ENCODE measurements at regions not wholly inside any gene's neighbourhood (a gene's known extent, or its start where the extent isn't known, plus 50 kb on each side); places are given as distances from the start of the nearest gene placed in this dataset.

DNA sequence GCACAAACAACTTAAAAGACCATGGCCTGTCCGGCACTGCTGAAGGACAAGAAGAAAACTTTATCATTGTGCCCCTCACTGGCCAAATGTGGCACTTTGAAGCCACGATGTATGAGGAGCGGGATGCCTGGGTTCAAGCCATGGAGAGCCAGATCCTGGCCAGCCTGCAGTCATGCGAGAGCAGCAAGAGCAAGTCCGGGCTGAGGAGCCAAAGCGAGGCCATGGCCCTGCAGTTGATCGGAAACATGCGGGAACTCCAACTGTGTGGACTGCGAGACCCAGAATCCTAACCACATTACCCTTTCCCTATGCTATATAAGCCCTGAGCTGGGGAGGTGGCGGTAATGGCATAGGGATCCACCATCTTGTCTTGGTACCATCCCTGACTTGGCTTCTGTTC, 497.9 kb downstream of the ANXA1 start:
- no peaks in the 10 kb centered on the region for H3K36me3 Mint-ChIP-seq (ENCODE audit: low read depth)

DNA sequence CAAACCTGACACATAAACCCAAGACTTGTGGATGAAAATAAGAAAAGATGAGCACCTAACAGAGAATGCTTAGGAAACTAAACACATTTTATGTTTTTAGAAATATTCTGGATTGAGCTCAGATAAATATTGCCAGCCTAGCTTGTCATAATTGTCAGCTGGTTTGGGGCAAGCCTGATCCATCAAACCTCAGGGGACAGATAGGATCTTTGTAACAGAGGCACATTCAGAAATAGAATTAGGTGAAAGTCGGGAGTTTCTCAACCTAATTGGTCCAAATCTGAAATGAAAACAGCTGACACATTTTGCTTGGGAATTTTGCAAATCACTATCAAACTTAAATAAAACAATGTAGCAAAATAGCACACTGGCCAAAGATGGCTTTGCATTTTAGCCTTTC, 503.7 kb downstream of the ANXA1 start:
- TF ChIP-seq, protein P1, sequence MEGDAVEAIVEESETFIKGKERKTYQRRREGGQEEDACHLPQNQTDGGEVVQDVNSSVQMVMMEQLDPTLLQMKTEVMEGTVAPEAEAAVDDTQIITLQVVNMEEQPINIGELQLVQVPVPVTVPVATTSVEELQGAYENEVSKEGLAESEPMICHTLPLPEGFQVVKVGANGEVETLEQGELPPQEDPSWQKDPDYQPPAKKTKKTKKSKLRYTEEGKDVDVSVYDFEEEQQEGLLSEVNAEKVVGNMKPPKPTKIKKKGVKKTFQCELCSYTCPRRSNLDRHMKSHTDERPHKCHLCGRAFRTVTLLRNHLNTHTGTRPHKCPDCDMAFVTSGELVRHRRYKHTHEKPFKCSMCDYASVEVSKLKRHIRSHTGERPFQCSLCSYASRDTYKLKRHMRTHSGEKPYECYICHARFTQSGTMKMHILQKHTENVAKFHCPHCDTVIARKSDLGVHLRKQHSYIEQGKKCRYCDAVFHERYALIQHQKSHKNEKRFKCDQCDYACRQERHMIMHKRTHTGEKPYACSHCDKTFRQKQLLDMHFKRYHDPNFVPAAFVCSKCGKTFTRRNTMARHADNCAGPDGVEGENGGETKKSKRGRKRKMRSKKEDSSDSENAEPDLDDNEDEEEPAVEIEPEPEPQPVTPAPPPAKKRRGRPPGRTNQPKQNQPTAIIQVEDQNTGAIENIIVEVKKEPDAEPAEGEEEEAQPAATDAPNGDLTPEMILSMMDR (IDR thresholded peaks at IDR 0.05): no peak
- DNase-seq: no peak
- Mint-ChIP-seq H3K4me3 (no peak overlapping the region), H3K36me3 (ENCODE audit: low read depth) (no peaks in the 10 kb centered on the region), H3K27ac (no peak overlapping the region), H3K27me3 (ENCODE audit: low read depth, poor library complexity) (no peaks in the 10 kb centered on the region), H3K4me1 (peaks cover 19% of the 10 kb centered on the region), H3K9me3 (no peaks in the 10 kb centered on the region)

More for the DNA sequence above, 497.9 kb downstream of the ANXA1 start:
- Mint-ChIP-seq H3K27me3 (ENCODE audit: low read depth, poor library complexity) (no peaks in the 10 kb centered on the region), H3K4me3 (no peak overlapping the region), H3K27ac (no peak overlapping the region), H3K9me3 (no peaks in the 10 kb centered on the region), H3K4me1 (peaks cover 6% of the 10 kb centered on the region)
- TF ChIP-seq, protein P1 (IDR thresholded peaks at IDR 0.05): no peak
- no peak for DNase-seq

DNA sequence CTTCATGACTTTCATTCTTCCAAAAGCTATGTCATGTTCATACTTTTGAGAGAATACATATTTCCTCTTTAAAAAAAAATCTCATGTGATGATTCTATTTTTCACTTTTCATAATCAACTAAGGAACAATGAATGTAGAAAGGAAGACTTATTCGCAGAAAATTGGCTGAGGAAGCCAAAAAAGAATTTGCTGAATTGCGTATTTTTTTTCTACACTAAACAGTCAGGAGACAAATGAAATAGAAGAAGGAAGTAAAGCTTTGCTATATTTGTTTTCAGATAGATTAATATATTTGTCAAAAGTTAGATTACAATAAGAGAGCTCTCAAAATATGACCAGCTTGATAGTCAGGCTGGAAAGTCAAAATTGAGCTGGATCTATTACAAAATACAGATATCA, 504.2 kb downstream of the ANXA1 start:
- H3K4me3 Mint-ChIP-seq: no peak overlapping the region
- no peak for DNase-seq
- H3K4me1 Mint-ChIP-seq: peaks cover 22% of the 10 kb centered on the region
- no peaks in the 10 kb centered on the region for H3K27me3 Mint-ChIP-seq (ENCODE audit: low read depth, poor library complexity)
- H3K9me3 Mint-ChIP-seq: no peaks in the 10 kb centered on the region
- no peaks in the 10 kb centered on the region for H3K36me3 Mint-ChIP-seq (ENCODE audit: low read depth)
- no peak overlapping the region for H3K27ac Mint-ChIP-seq
- TF ChIP-seq, protein P1 (IDR thresholded peaks at IDR 0.05): no peak

DNA sequence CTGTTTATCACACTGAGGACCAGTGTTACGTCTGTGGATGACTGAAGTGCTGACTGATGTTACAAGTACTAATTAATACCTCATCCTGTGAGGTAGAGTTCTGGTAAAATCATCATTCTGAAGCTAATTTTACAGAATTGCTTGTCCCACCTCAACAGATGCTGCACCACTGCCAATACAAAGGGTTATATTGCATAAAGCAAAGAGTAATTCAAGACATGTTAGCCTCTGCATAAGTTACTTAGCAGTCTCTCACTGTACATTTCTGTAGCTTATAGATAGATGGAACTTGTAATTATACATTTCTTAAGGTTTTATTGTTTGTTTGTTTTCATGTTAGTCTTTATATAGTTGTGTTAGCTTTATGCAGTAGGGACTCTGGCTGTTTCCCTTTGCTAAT, 513.6 kb downstream of the ANXA1 start:
- TF ChIP-seq, protein P1 (IDR thresholded peaks at IDR 0.05): no peak
- Mint-ChIP-seq H3K27me3 (ENCODE audit: low read depth, poor library complexity) (no peaks in the 10 kb centered on the region), H3K9me3 (no peaks in the 10 kb centered on the region), H3K4me1 (peaks cover 10% of the 10 kb centered on the region), H3K36me3 (ENCODE audit: low read depth) (no peaks in the 10 kb centered on the region), H3K4me3 (no peak overlapping the region), H3K27ac (no peak overlapping the region)
- no peak for DNase-seq

GRCh38 chr9:73667749-73668148, 516.1 kb downstream of the ANXA1 start:
- no peaks in the 10 kb centered on the region for H3K9me3 Mint-ChIP-seq
- no peak for DNase-seq
- TF ChIP-seq, protein P1 (IDR thresholded peaks at IDR 0.05): no peak
- H3K36me3 Mint-ChIP-seq (ENCODE audit: low read depth): no peaks in the 10 kb centered on the region
- no peaks in the 10 kb centered on the region for H3K4me1 Mint-ChIP-seq
- no peaks in the 10 kb centered on the region for H3K27me3 Mint-ChIP-seq (ENCODE audit: low read depth, poor library complexity)
- no peak overlapping the region for H3K27ac Mint-ChIP-seq
- no peak overlapping the region for H3K4me3 Mint-ChIP-seq

GRCh38 chr9:73680831-73681230, 529.2 kb downstream of the ANXA1 start:
- TF ChIP-seq, protein P1 (IDR thresholded peaks at IDR 0.05): no peak
- no peak overlapping the region for H3K27ac Mint-ChIP-seq
- H3K36me3 Mint-ChIP-seq (ENCODE audit: low read depth): peaks cover 6% of the 10 kb centered on the region
- H3K27me3 Mint-ChIP-seq (ENCODE audit: low read depth, poor library complexity): no peaks in the 10 kb centered on the region
- DNase-seq: no peak
- H3K9me3 Mint-ChIP-seq: peaks cover 12% of the 10 kb centered on the region
- no peak overlapping the region for H3K4me3 Mint-ChIP-seq
- H3K4me1 Mint-ChIP-seq: no peaks in the 10 kb centered on the region
